ENCODE measurements at regions not wholly inside any gene's neighbourhood (a gene's known extent, or its start where the extent isn't known, plus 50 kb on each side); places are given as distances from the start of the nearest gene placed in this dataset.

GRCh38 chr20:11255455-11255854 is 581.7 kb upstream of the JAG1 start:
- no peak for TF ChIP-seq GABPA (IDR thresholded peaks at IDR 0.05; ENCODE audit: borderline replicate concordance, insufficient read depth, low read length)
- no peak for TF ChIP-seq ZNF274 (IDR thresholded peaks at IDR 0.05; ENCODE audit: borderline replicate concordance, extremely low read depth, low read length)
- TF ChIP-seq TAF1 (IDR thresholded peaks at IDR 0.05; ENCODE audit: low read depth, low read length): no peak
- TF ChIP-seq YY1 (IDR thresholded peaks at IDR 0.05; ENCODE audit: low read depth, low read length): no peak

All from H1 (cell line).